Gastroesophageal sphincter (tissue), 4 donors: ENCODE measurements at regions not wholly inside any gene's neighbourhood (a gene's known extent, or its start where the extent isn't known, plus 50 kb on each side); places are given as distances from the start of the nearest gene placed in this dataset.

Experiments used
- ATAC-seq: fragments of 150-250 bp; one replicate; pipeline ENCODE4 v1.9.1; 2016; ENCODE audit warnings: mild to moderate bottlenecking, moderate library complexity
- H3K27ac ChIP-seq, 4 donors: fragments of 200-600 bp; sonication (generic) in 3 of 4; 1 replicate in 3 of 4; 2 replicates in 1 of 4; pipeline ENCODE4 v1.5.1; 2016 to 2019
- H3K27me3 ChIP-seq: fragments of 200-600 bp; sonication (generic); one replicate; pipeline ENCODE4 v1.5.1; 2019
- H3K36me3 ChIP-seq, 2 donors: fragments of 200-600 bp; sonication (generic); one replicate each; pipeline ENCODE4 v1.5.1; 2019; ENCODE audit warnings: control low read depth in 1 of 2
- H3K4me1 ChIP-seq, 3 donors: fragments of 200-600 bp; sonication (generic); 1 replicate in 2 of 3; 2 replicates in 1 of 3; pipeline ENCODE4 v1.5.1; 2016 to 2019; ENCODE audit warnings: control low read depth in 2 of 3
- H3K4me3 ChIP-seq, 2 donors: fragments of 200-600 bp; sonication (generic); one replicate each; pipeline ENCODE4 v1.5.1; 2019; ENCODE audit warnings: mild to moderate bottlenecking in 1 of 2, moderate library complexity in 1 of 2
- H3K9me3 ChIP-seq, 3 donors: fragments of 200-600 bp; sonication (generic); one replicate each; pipeline ENCODE4 v1.5.1; 2017 to 2019; ENCODE audit warnings: control low read depth in 2 of 3
- EP300 ChIP-seq: sonication (generic); formaldehyde crosslinking; IDR thresholded peaks from one replicate; pipeline ENCODE4 v1.6.1; 2017; ENCODE audit warnings: antibody characterized with exemption, mild to moderate bottlenecking
- POLR2A ChIP-seq, 2 donors: fragments of 450-650 bp; IDR thresholded peaks; one replicate each; pipeline ENCODE4 v1.6.1; 2017; ENCODE audit warnings: antibody characterized with exemption in 2 of 2, mild to moderate bottlenecking in 2 of 2, moderate library complexity in 1 of 2
- POLR2AphosphoS5 ChIP-seq: sonication (generic); formaldehyde crosslinking; IDR thresholded peaks from one replicate; pipeline ENCODE4 v1.6.1; 2017; ENCODE audit warnings: antibody characterized with exemption
- WGBS, 2 donors: methylation state at CpG; one replicate each; pipeline ENCODE4 v1.1.5; 2018; ENCODE audit warnings: low coverage in 1 of 2; 5-methylcytosine and 5-hydroxymethylcytosine counted together
- TF ChIP-seq, protein P1 (sequence below), 4 experiments: fragments of 200-600 bp in 2 of 4; fragments of 450-650 bp in 2 of 4; sonication (generic) in 1 of 4; IDR thresholded peaks; one replicate each; pipeline ENCODE4 v1.5.1; 2017 to 2019; ENCODE audit warnings: antibody characterized with exemption in 4 of 4, mild to moderate bottlenecking in 2 of 4, moderate library complexity in 2 of 4

DNA sequence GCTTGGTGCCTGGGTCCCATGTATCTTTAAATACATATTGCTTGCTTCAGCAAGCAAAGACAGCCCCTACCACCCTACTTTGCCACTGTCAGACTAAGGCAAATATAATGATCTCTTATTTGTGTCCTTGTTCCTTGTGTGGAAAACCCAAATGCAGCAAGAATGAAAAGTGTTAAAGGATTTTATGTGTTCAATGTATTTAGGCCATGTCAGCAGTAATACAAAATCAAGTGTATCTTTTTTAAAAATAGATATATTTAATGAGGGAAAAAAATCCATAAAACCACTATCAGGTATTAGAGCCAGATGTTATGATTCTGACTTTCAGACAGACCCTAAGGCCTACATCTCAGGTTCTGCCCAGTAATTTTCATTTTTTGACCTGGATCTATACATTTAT lies 374.5 kb downstream of the SEC14L1 start:
- Histone ChIP-seq H3K4me1 (no peaks in the 10 kb centered on the region), H3K27ac (no peak overlapping the region), H3K27me3 (no peaks in the 10 kb centered on the region), H3K36me3 (no peaks in the 10 kb centered on the region), H3K9me3 (peaks cover 0 to 18% (median 0%) of the 10 kb centered on the region in 3 donors), H3K4me3 (no peak overlapping the region)
- no peak for ATAC-seq
- TF ChIP-seq EP300, result no peak
- TF ChIP-seq, protein P1, sequence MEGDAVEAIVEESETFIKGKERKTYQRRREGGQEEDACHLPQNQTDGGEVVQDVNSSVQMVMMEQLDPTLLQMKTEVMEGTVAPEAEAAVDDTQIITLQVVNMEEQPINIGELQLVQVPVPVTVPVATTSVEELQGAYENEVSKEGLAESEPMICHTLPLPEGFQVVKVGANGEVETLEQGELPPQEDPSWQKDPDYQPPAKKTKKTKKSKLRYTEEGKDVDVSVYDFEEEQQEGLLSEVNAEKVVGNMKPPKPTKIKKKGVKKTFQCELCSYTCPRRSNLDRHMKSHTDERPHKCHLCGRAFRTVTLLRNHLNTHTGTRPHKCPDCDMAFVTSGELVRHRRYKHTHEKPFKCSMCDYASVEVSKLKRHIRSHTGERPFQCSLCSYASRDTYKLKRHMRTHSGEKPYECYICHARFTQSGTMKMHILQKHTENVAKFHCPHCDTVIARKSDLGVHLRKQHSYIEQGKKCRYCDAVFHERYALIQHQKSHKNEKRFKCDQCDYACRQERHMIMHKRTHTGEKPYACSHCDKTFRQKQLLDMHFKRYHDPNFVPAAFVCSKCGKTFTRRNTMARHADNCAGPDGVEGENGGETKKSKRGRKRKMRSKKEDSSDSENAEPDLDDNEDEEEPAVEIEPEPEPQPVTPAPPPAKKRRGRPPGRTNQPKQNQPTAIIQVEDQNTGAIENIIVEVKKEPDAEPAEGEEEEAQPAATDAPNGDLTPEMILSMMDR (IDR thresholded peaks at IDR 0.05), result no peak
- no peak for TF ChIP-seq POLR2AphosphoS5
- no peak for TF ChIP-seq POLR2A (IDR thresholded peaks at IDR 0.05)

DNA sequence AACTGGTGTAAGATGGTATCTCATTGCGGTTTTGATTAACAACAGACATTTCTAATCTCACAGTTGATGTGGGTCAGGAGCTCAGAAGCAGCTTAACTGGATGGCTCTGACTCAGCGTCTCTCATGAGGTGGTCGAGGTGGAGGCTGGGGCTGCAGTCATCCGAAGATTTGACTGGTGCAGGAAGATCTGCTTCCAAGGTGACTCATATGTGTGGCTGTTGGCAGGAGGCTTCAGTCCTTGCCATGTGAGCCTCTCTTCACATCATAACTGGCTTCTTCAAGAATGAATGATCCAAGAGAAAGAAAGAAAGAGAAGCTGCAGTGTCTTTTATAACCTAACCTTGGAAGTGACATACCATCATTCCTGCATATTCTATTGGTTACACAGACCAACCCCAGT lies 376.1 kb downstream of the SEC14L1 start:
- Histone ChIP-seq H3K4me3 (no peak overlapping the region), H3K9me3 (peaks cover 0 to 2% (median 0%) of the 10 kb centered on the region in 3 donors), H3K27ac (no peak overlapping the region), H3K27me3 (no peaks in the 10 kb centered on the region), H3K36me3 (no peaks in the 10 kb centered on the region), H3K4me1 (no peaks in the 10 kb centered on the region)
- 76 to 77% methylated on average over 2 to 3 of the region's 4 CpGs for WGBS, 2 donors
- TF ChIP-seq EP300 (no peak), POLR2AphosphoS5 (no peak), POLR2A (IDR thresholded peaks at IDR 0.05) (no peak)
- TF ChIP-seq, protein P1 (IDR thresholded peaks at IDR 0.05), result no peak
- no peak for ATAC-seq

DNA sequence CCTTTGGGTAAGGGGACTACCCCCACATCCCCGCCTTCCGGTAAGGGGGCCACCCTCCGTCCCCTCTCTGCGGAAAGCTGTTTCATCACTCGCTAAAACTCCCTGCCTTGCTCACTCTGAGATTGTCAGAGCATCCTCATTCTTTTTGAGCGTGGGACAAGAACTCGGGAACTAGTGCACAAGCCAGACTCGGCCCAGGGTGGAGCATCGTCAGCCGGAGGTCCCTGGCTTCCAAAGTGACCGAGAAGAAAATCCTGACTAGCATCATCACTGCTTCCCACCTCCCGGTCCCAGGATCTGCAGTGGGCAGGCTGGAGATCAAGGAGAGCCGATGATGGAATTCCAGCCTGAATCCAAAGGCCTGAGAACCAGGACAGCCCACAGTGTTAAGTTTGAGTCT lies 380.3 kb downstream of the SEC14L1 start:
- Histone ChIP-seq H3K27ac (no peak overlapping the region), H3K27me3 (peaks cover 3% of the 10 kb centered on the region), H3K9me3 (no peaks in the 10 kb centered on the region), H3K4me1 (no peaks in the 10 kb centered on the region), H3K4me3 (no peak overlapping the region), H3K36me3 (no peaks in the 10 kb centered on the region)
- no peak for ATAC-seq
- TF ChIP-seq EP300 (no peak), POLR2A (IDR thresholded peaks at IDR 0.05) (no peak), POLR2AphosphoS5 (no peak)
- TF ChIP-seq, protein P1 (IDR thresholded peaks at IDR 0.05), result no peak
- WGBS, 2 donors, result 93 to 97% methylated on average over 3 to 5 of the region's 13 CpGs

DNA sequence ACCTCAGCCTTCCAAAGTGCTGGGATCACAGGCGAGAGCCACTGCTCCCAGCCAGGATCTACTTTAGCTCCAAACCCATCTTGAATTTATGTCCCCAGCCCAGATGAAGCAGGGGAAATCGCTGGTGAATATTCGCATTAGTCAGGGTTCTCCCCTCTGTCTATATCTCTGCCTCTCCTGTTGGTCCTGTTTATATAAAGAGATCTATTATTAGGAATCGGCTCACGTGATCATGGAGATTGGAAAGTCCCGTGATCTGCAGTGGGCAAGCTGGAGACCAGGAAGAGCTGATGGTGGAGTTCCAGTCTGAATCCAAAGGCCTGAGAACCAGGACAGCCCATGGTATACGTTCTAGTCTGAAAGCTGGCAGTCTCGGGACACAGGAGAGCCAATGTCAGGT lies 382.8 kb downstream of the SEC14L1 start:
- TF ChIP-seq POLR2A (IDR thresholded peaks at IDR 0.05) (no peak), EP300 (no peak), POLR2AphosphoS5 (no peak)
- TF ChIP-seq, protein P1 (IDR thresholded peaks at IDR 0.05), result no peak
- H3K4me3 ChIP-seq, result no peak overlapping the region
- no peak overlapping the region for H3K27ac ChIP-seq
- H3K27me3 ChIP-seq, result peaks cover 27% of the 10 kb centered on the region
- H3K4me1 ChIP-seq, result peaks cover 0 to 7% (median 4%) of the 10 kb centered on the region in 3 donors
- WGBS, 2 donors, result 72% methylated on average over 7 of the region's 8 CpGs; no CpG with 5 or more reads in 1 of the 2 donors
- H3K36me3 ChIP-seq, result no peaks in the 10 kb centered on the region
- no peaks in the 10 kb centered on the region for H3K9me3 ChIP-seq
- no peak for ATAC-seq

DNA sequence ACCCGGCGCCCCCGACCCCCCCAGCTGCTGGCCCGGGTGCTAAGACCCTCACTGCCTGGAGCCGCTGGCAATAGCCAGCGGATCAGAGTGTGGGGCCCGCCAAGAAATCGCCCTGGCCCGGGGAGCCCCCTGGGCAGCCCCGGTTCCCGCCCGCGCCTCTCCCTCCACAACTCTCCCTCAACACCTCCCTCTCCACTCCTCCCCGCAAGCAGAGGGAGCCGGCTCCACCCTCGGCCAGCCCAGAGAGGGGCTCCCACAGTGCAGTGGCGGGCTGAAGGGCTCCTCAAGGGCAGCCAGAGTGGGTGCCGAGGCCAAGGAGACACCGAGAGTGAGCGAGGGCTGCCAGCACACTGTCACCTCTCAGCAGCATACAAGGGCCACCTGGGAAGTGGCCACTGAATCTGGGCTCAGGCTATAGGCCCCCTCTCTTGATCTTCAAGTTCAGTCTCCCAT lies 385.5 kb downstream of the SEC14L1 start:
- Histone ChIP-seq H3K4me1 (peaks cover 0 to 14% (median 9%) of the 10 kb centered on the region in 3 donors), H3K27me3 (peaks cover 46% of the 10 kb centered on the region), H3K36me3 (no peaks in the 10 kb centered on the region), H3K4me3 (no peak overlapping the region), H3K9me3 (no peaks in the 10 kb centered on the region), H3K27ac (no peak overlapping the region)
- WGBS, 2 donors, result 100% methylated on average over 1 of the region's 20 CpGs; no CpG with 5 or more reads in 1 of the 2 donors
- no peak for ATAC-seq
- no peak for TF ChIP-seq EP300
- no peak for TF ChIP-seq POLR2AphosphoS5
- TF ChIP-seq, protein P1 (IDR thresholded peaks at IDR 0.05), result no peak
- TF ChIP-seq POLR2A (IDR thresholded peaks at IDR 0.05), result no peak
